HepG2 (cell line): ENCODE measurements at regions not wholly inside any gene's neighbourhood (a gene's known extent, or its start where the extent isn't known, plus 50 kb on each side); places are given as distances from the start of the nearest gene placed in this dataset.

Source experiments
- GABPA ChIP-seq, 2 experiments: IDR thresholded peaks; 2 replicates each; pipeline ENCODE4 v1.6.1; 2011 to 2016; ENCODE audit warnings: low read depth in 2 of 2, low read length in 1 of 2, missing biosample characterization in 1 of 2, missing genetic modification characterization in 1 of 2
- NBN ChIP-seq: fragments of 450-650 bp; conservative IDR thresholded peaks from 2 replicates; pipeline ENCODE4 v1.6.1; 2017
- ZNF180 ChIP-seq: sonication (generic); formaldehyde crosslinking; IDR thresholded peaks from 2 replicates; pipeline ENCODE4 v1.4.0; 2020; ENCODE audit warnings: low read depth, missing genetic modification reagents, borderline replicate concordance
- TF ChIP-seq, protein P1 (sequence below): sonication (generic); formaldehyde crosslinking; IDR thresholded peaks from 2 replicates; pipeline ENCODE4 v1.5.0; 2020; ENCODE audit warnings: mild to moderate bottlenecking, missing genetic modification reagents, borderline replicate concordance
- TF ChIP-seq, protein P2 (sequence below): sonication (generic); formaldehyde crosslinking; IDR thresholded peaks from 2 replicates; pipeline ENCODE4 v1.5.1; 2020; ENCODE audit warnings: mild to moderate bottlenecking, missing genetic modification reagents, moderate library complexity
- TF ChIP-seq, protein P3 (sequence below): sonication (generic); formaldehyde crosslinking; IDR thresholded peaks from 2 replicates; pipeline ENCODE4 v1.4.0; 2020; ENCODE audit warnings: missing genetic modification reagents, borderline replicate concordance
- TF ChIP-seq, protein P4 (sequence below): sonication (generic); formaldehyde crosslinking; IDR thresholded peaks from 2 replicates; pipeline ENCODE4 v1.4.0; 2020; ENCODE audit warnings: missing genetic modification reagents

DNA sequence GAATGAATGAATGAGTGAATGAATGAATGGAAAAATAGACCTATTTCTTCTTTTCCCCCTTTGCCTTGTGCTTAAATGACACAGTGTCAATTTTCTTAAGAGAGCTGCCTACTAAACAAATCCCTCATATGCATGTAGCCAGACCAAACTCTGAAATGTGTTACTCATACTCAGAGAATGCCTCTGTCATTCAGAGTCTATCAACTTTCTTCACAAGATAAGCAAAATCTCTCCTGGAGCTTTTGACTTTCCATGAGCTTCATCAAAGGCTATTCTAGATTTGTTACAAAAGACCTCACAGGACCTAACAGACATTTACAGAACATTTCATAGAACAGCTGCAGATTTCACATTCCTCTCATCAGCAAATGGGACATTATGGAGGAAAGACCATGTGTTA, 275.7 kb upstream of the MSX2 start (continued):
- TF ChIP-seq, protein P1, sequence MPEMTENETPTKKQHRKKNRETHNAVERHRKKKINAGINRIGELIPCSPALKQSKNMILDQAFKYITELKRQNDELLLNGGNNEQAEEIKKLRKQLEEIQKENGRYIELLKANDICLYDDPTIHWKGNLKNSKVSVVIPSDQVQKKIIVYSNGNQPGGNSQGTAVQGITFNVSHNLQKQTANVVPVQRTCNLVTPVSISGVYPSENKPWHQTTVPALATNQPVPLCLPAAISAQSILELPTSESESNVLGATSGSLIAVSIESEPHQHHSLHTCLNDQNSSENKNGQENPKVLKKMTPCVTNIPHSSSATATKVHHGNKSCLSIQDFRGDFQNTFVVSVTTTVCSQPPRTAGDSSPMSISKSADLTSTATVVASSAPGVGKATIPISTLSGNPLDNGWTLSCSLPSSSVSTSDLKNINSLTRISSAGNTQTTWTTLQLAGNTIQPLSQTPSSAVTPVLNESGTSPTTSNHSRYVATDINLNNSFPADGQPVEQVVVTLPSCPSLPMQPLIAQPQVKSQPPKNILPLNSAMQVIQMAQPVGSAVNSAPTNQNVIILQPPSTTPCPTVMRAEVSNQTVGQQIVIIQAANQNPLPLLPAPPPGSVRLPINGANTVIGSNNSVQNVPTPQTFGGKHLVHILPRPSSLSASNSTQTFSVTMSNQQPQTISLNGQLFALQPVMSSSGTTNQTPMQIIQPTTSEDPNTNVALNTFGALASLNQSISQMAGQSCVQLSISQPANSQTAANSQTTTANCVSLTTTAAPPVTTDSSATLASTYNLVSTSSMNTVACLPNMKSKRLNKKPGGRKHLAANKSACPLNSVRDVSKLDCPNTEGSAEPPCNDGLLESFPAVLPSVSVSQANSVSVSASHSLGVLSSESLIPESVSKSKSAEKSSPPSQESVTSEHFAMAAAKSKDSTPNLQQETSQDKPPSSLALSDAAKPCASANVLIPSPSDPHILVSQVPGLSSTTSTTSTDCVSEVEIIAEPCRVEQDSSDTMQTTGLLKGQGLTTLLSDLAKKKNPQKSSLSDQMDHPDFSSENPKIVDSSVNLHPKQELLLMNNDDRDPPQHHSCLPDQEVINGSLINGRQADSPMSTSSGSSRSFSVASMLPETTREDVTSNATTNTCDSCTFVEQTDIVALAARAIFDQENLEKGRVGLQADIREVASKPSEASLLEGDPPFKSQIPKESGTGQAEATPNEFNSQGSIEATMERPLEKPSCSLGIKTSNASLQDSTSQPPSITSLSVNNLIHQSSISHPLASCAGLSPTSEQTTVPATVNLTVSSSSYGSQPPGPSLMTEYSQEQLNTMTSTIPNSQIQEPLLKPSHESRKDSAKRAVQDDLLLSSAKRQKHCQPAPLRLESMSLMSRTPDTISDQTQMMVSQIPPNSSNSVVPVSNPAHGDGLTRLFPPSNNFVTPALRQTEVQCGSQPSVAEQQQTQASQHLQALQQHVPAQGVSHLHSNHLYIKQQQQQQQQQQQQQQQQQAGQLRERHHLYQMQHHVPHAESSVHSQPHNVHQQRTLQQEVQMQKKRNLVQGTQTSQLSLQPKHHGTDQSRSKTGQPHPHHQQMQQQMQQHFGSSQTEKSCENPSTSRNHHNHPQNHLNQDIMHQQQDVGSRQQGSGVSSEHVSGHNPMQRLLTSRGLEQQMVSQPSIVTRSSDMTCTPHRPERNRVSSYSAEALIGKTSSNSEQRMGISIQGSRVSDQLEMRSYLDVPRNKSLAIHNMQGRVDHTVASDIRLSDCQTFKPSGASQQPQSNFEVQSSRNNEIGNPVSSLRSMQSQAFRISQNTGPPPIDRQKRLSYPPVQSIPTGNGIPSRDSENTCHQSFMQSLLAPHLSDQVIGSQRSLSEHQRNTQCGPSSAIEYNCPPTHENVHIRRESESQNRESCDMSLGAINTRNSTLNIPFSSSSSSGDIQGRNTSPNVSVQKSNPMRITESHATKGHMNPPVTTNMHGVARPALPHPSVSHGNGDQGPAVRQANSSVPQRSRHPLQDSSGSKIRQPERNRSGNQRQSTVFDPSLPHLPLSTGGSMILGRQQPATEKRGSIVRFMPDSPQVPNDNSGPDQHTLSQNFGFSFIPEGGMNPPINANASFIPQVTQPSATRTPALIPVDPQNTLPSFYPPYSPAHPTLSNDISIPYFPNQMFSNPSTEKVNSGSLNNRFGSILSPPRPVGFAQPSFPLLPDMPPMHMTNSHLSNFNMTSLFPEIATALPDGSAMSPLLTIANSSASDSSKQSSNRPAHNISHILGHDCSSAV = no peak
- TF ChIP-seq, protein P2, sequence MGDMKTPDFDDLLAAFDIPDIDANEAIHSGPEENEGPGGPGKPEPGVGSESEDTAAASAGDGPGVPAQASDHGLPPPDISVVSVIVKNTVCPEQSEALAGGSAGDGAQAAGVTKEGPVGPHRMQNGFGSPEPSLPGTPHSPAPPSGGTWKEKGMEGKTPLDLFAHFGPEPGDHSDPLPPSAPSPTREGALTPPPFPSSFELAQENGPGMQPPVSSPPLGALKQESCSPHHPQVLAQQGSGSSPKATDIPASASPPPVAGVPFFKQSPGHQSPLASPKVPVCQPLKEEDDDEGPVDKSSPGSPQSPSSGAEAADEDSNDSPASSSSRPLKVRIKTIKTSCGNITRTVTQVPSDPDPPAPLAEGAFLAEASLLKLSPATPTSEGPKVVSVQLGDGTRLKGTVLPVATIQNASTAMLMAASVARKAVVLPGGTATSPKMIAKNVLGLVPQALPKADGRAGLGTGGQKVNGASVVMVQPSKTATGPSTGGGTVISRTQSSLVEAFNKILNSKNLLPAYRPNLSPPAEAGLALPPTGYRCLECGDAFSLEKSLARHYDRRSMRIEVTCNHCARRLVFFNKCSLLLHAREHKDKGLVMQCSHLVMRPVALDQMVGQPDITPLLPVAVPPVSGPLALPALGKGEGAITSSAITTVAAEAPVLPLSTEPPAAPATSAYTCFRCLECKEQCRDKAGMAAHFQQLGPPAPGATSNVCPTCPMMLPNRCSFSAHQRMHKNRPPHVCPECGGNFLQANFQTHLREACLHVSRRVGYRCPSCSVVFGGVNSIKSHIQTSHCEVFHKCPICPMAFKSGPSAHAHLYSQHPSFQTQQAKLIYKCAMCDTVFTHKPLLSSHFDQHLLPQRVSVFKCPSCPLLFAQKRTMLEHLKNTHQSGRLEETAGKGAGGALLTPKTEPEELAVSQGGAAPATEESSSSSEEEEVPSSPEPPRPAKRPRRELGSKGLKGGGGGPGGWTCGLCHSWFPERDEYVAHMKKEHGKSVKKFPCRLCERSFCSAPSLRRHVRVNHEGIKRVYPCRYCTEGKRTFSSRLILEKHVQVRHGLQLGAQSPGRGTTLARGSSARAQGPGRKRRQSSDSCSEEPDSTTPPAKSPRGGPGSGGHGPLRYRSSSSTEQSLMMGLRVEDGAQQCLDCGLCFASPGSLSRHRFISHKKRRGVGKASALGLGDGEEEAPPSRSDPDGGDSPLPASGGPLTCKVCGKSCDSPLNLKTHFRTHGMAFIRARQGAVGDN (CRISPR knock-in tag) = no peak
- TF ChIP-seq NBN = no peak
- TF ChIP-seq, protein P3, sequence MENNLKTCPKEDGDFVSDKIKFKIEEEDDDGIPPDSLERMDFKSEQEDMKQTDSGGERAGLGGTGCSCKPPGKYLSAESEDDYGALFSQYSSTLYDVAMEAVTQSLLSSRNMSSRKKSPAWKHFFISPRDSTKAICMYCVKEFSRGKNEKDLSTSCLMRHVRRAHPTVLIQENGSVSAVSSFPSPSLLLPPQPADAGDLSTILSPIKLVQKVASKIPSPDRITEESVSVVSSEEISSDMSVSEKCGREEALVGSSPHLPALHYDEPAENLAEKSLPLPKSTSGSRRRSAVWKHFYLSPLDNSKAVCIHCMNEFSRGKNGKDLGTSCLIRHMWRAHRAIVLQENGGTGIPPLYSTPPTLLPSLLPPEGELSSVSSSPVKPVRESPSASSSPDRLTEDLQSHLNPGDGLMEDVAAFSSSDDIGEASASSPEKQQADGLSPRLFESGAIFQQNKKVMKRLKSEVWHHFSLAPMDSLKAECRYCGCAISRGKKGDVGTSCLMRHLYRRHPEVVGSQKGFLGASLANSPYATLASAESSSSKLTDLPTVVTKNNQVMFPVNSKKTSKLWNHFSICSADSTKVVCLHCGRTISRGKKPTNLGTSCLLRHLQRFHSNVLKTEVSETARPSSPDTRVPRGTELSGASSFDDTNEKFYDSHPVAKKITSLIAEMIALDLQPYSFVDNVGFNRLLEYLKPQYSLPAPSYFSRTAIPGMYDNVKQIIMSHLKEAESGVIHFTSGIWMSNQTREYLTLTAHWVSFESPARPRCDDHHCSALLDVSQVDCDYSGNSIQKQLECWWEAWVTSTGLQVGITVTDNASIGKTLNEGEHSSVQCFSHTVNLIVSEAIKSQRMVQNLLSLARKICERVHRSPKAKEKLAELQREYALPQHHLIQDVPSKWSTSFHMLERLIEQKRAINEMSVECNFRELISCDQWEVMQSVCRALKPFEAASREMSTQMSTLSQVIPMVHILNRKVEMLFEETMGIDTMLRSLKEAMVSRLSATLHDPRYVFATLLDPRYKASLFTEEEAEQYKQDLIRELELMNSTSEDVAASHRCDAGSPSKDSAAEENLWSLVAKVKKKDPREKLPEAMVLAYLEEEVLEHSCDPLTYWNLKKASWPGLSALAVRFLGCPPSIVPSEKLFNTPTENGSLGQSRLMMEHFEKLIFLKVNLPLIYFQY (CRISPR knock-in tag) = no peak
- TF ChIP-seq, protein P4, sequence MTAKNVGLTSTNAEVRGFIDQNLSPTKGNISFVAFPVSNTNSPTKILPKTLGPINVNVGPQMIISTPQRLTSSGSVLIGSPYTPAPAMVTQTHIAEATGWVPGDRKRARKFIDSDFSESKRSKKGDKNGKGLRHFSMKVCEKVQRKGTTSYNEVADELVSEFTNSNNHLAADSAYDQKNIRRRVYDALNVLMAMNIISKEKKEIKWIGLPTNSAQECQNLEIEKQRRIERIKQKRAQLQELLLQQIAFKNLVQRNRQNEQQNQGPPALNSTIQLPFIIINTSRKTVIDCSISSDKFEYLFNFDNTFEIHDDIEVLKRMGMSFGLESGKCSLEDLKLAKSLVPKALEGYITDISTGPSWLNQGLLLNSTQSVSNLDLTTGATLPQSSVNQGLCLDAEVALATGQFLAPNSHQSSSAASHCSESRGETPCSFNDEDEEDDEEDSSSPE = no peak
- no peak for TF ChIP-seq GABPA (IDR thresholded peaks at IDR 0.05; ENCODE audit: low read depth, low read length)
- no peak for TF ChIP-seq GABPA (CRISPR knock-in tag; IDR thresholded peaks at IDR 0.05; ENCODE audit: low read depth)
- TF ChIP-seq ZNF180 (CRISPR knock-in tag) = no peak
